ENCODE measurements at regions not wholly inside any gene's neighbourhood (a gene's known extent, or its start where the extent isn't known, plus 50 kb on each side); places are given as distances from the start of the nearest gene placed in this dataset.

- TF ChIP-seq REST (IDR thresholded peaks at IDR 0.05; ENCODE audit: insufficient replicate concordance, low read depth) (no peak), CTCF (IDR thresholded peaks at IDR 0.05; ENCODE audit: insufficient read depth, low read length) (no peak), POLR2AphosphoS5 (IDR thresholded peaks at IDR 0.05; ENCODE audit: low read depth) (no peak), GABPA (IDR thresholded peaks at IDR 0.05; ENCODE audit: low read depth) (no peak)
These were observed 326.7 kb downstream of the ATP23 start for GRCh38 chr12:58268069-58268468.

Data from HL-60 (cell line).